SK-N-SH treated with all-trans-retinoic acid at 6 μM for 48 hours (cell line): ENCODE measurements at regions not wholly inside any gene's neighbourhood (a gene's known extent, or its start where the extent isn't known, plus 50 kb on each side); places are given as distances from the start of the nearest gene placed in this dataset.

Experiments
- ARNTL ChIP-seq: fragments of 450-650 bp; formaldehyde crosslinking; IDR thresholded peaks from 2 replicates; pipeline ENCODE4 v1.5.0; 2020; ENCODE audit warnings: low read depth, mild to moderate bottlenecking, moderate library complexity, borderline replicate concordance
- CSDC2 ChIP-seq: fragments of 250-450 bp; sonication (Bioruptor Pico); IDR thresholded peaks from 2 replicates; pipeline ENCODE4 v1.5.0; 2020; ENCODE audit warnings: mild to moderate bottlenecking, moderate library complexity
- GLIS3 ChIP-seq: fragments of 250-450 bp; sonication (Bioruptor Pico); IDR thresholded peaks from 2 replicates; pipeline ENCODE4 v1.5.0; 2020; ENCODE audit warnings: mild to moderate bottlenecking, moderate library complexity
- PPARA ChIP-seq: fragments of 250-450 bp; sonication (Bioruptor Pico); IDR thresholded peaks from 2 replicates; pipeline ENCODE4 v1.5.0; 2020; ENCODE audit warnings: mild to moderate bottlenecking, borderline replicate concordance
- SNAI2 ChIP-seq: fragments of 250-450 bp; sonication (Bioruptor Pico); IDR thresholded peaks from 2 replicates; pipeline ENCODE4 v1.5.0; 2020; ENCODE audit warnings: mild to moderate bottlenecking, moderate library complexity
- TCF4 ChIP-seq: fragments of 250-450 bp; sonication (Bioruptor Pico); IDR thresholded peaks from 2 replicates; pipeline ENCODE4 v1.8.0; 2021; ENCODE audit warnings: mild to moderate bottlenecking, moderate library complexity, borderline replicate concordance
- TOX ChIP-seq: fragments of 250-450 bp; sonication (Bioruptor Pico); IDR thresholded peaks from 2 replicates; pipeline ENCODE4 v1.8.0; 2021; ENCODE audit warnings: mild to moderate bottlenecking, moderate library complexity, borderline replicate concordance
- ZFP3 ChIP-seq: fragments of 250-450 bp; sonication (Bioruptor Pico); IDR thresholded peaks from 2 replicates; pipeline ENCODE4 v1.5.0; 2020; ENCODE audit warnings: mild to moderate bottlenecking, moderate library complexity
- ZFP30 ChIP-seq: fragments of 450-650 bp; formaldehyde crosslinking; IDR thresholded peaks from 2 replicates; pipeline ENCODE4 v1.5.0; 2022; ENCODE audit warnings: mild to moderate bottlenecking, moderate library complexity
- ZNF565 ChIP-seq: fragments of 450-650 bp; formaldehyde crosslinking; conservative IDR thresholded peaks from 2 replicates; pipeline ENCODE4 v1.5.0; 2020; ENCODE audit warnings: low read depth, mild to moderate bottlenecking, moderate library complexity
- ZNF70 ChIP-seq: fragments of 450-650 bp; formaldehyde crosslinking; IDR thresholded peaks from 2 replicates; pipeline ENCODE4 v1.5.0; 2020; ENCODE audit warnings: mild to moderate bottlenecking, moderate library complexity
- TF ChIP-seq, protein P1 (sequence below): fragments of 250-450 bp; sonication (Bioruptor Pico); IDR thresholded peaks from 2 replicates; pipeline ENCODE4 v1.8.0; 2020; ENCODE audit warnings: mild to moderate bottlenecking, moderate library complexity, borderline replicate concordance
- TF ChIP-seq, protein P2 (sequence below): fragments of 250-450 bp; sonication (Bioruptor Pico); IDR thresholded peaks from 2 replicates; pipeline ENCODE4 v1.5.1; 2020; ENCODE audit warnings: low read depth, mild to moderate bottlenecking, moderate library complexity
- TF ChIP-seq, protein P3 (sequence below): fragments of 250-450 bp; sonication (Bioruptor Pico); IDR thresholded peaks from 2 replicates; pipeline ENCODE4 v1.8.0; 2021; ENCODE audit warnings: low read depth, mild to moderate bottlenecking, moderate library complexity, borderline replicate concordance

DNA sequence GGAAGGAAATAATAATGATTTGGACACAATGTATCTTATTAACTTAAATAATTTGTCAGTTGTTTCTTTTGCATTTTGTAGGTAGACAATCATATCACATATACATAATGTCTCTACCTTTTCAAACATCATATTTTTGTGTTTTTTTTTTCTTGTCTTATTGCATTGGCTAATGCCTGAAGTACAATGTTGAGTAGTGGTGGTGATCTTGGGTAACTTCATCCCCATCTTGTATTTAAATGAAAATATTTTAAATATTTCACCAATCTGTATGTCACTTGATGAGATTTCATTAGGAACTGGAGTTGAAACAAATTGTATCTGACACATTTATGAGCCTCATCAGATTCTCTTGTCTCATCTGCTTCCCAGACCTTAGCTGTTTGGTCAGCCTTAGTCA lies 109.7 kb upstream of the LHX5 start:
- TF ChIP-seq ZFP30 (CRISPR knock-in tag) (no peak), CSDC2 (CRISPR knock-in tag) (no peak), ZFP3 (no peak), SNAI2 (no peak), PPARA (CRISPR knock-in tag) (no peak), ARNTL (CRISPR knock-in tag) (no peak), TCF4 (CRISPR knock-in tag) (no peak), ZNF565 (no peak), ZNF70 (CRISPR knock-in tag) (no peak), GLIS3 (CRISPR knock-in tag) (no peak), TOX (CRISPR knock-in tag) (no peak)
- TF ChIP-seq, protein P1, sequence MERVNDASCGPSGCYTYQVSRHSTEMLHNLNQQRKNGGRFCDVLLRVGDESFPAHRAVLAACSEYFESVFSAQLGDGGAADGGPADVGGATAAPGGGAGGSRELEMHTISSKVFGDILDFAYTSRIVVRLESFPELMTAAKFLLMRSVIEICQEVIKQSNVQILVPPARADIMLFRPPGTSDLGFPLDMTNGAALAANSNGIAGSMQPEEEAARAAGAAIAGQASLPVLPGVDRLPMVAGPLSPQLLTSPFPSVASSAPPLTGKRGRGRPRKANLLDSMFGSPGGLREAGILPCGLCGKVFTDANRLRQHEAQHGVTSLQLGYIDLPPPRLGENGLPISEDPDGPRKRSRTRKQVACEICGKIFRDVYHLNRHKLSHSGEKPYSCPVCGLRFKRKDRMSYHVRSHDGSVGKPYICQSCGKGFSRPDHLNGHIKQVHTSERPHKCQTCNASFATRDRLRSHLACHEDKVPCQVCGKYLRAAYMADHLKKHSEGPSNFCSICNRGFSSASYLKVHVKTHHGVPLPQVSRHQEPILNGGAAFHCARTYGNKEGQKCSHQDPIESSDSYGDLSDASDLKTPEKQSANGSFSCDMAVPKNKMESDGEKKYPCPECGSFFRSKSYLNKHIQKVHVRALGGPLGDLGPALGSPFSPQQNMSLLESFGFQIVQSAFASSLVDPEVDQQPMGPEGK: no peak
- TF ChIP-seq, protein P2, sequence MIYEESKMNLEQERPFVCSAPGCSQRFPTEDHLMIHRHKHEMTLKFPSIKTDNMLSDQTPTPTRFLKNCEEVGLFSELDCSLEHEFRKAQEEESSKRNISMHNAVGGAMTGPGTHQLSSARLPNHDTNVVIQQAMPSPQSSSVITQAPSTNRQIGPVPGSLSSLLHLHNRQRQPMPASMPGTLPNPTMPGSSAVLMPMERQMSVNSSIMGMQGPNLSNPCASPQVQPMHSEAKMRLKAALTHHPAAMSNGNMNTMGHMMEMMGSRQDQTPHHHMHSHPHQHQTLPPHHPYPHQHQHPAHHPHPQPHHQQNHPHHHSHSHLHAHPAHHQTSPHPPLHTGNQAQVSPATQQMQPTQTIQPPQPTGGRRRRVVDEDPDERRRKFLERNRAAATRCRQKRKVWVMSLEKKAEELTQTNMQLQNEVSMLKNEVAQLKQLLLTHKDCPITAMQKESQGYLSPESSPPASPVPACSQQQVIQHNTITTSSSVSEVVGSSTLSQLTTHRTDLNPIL: no peak
- TF ChIP-seq, protein P3, sequence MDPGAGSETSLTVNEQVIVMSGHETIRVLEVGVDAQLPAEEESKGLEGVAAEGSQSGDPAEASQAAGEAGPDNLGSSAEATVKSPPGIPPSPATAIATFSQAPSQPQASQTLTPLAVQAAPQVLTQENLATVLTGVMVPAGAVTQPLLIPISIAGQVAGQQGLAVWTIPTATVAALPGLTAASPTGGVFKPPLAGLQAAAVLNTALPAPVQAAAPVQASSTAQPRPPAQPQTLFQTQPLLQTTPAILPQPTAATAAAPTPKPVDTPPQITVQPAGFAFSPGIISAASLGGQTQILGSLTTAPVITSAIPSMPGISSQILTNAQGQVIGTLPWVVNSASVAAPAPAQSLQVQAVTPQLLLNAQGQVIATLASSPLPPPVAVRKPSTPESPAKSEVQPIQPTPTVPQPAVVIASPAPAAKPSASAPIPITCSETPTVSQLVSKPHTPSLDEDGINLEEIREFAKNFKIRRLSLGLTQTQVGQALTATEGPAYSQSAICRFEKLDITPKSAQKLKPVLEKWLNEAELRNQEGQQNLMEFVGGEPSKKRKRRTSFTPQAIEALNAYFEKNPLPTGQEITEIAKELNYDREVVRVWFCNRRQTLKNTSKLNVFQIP: no peak
